Upper lobe of left lung (tissue), 6 donors: ENCODE measurements at regions not wholly inside any gene's neighbourhood (a gene's known extent, or its start where the extent isn't known, plus 50 kb on each side); places are given as distances from the start of the nearest gene placed in this dataset.

ENCODE experiments used
- ATAC-seq, 2 donors: fragments of 200-7000 bp; cut with Tn5 transposase; one replicate each; pipeline ENCODE4 v1.9.1; 2022; ENCODE audit warnings: mild to moderate bottlenecking in 2 of 2, moderate library complexity in 2 of 2; ENCODE audit not compliant: low FRiP score in 2 of 2
- DNase-seq, 2 donors: peaks; one replicate each; pipeline ENCODE4 v3.0.0-alpha.2; 2019 to 2020
- H3K27ac ChIP-seq, 4 donors: fragments of 200-600 bp; sonication (generic); one replicate each; pipeline ENCODE4 v1.5.1; 2016 to 2019
- H3K27me3 ChIP-seq, 4 donors: fragments of 200-600 bp; sonication (generic); one replicate each; pipeline ENCODE4 v1.5.1; 2017 to 2019
- H3K36me3 ChIP-seq, 4 donors: fragments of 200-600 bp; sonication (generic); one replicate each; pipeline ENCODE4 v1.5.1; 2016 to 2019
- H3K4me1 ChIP-seq, 4 donors: fragments of 200-600 bp; sonication (generic); one replicate each; pipeline ENCODE4 v1.5.1; 2018 to 2019
- H3K4me3 ChIP-seq, 4 donors: fragments of 200-600 bp; sonication (generic); one replicate each; pipeline ENCODE4 v1.5.1; 2017 to 2019; ENCODE audit warnings: mild to moderate bottlenecking in 2 of 4, moderate library complexity in 1 of 4
- H3K9me3 ChIP-seq, 4 donors: fragments of 200-600 bp; sonication (generic); one replicate each; pipeline ENCODE4 v1.5.1; 2018 to 2019
- EP300 ChIP-seq, 4 donors: sonication (generic); formaldehyde crosslinking; IDR thresholded peaks; one replicate each; pipeline ENCODE4 v1.5.1; 2017; ENCODE audit warnings: antibody characterized with exemption in 4 of 4, control low read depth in 2 of 4
- POLR2A ChIP-seq, 4 donors: fragments of 450-650 bp; IDR thresholded peaks; one replicate each; pipeline ENCODE4 v1.5.1; 2016 to 2017; ENCODE audit warnings: antibody characterized with exemption in 4 of 4, mild to moderate bottlenecking in 2 of 4
- POLR2AphosphoS5 ChIP-seq, 2 donors: sonication (generic); formaldehyde crosslinking; IDR thresholded peaks; one replicate each; pipeline ENCODE4 v1.5.1; 2017; ENCODE audit warnings: antibody characterized with exemption in 2 of 2
- WGBS, 2 donors: methylation state at CpG; one replicate each; pipeline ENCODE4 v1.1.5; 2017 to 2018; 5-methylcytosine and 5-hydroxymethylcytosine counted together
- TF ChIP-seq, protein P1 (sequence below), 6 experiments: fragments of 450-650 bp in 4 of 6; fragments of 200-600 bp in 2 of 6; sonication (generic) in 2 of 6; IDR thresholded peaks; one replicate each; pipeline ENCODE4 v1.5.1; 2016 to 2019; ENCODE audit warnings: antibody characterized with exemption in 6 of 6
- donor health status: DM: no; HTN: no; CAD: no; lungs with moderate emphysema.
- donor health status: DM: no; HTN: yes; CAD: no; lungs with severe emphysema.

DNA sequence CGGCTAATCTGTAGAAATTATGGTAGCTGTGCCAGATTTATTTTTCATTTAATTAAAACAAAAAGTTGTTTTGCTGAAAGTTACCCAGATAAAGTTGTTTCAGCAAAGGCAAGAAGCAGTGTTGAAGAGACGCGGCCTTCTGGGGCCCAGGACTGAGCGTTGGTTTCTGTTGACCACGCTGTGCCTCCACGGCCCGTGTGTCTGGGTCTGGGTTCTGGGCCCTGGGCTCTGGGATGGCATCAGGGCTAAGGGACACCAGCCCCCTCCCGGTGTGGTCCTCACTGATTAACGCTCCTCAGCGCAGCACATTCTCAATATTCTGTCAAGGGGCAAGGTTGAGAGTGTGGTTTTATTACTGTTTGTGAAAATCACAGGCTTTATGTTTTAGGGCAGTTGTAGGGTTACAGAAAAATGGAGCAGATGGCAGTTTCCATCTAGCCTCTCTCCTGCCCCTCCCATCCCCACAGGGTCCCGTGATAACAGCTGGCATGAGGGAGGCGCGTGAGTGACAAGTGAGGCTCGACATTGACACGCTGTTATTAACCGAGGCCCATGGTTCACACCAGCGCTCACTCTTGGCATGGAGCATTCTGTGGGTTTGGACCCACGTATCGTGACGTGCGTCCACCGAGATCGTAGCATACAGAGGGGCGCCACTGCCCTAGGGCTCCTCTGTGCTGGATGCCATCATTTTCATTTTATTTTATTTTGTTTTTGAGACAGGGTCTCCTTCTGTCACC is 1231.4 kb downstream of the BRD1 start:
- Histone ChIP-seq H3K27me3 (no peaks in the 10 kb centered on the region), H3K9me3 (peaks cover 0 to 9% (median 0%) of the 10 kb centered on the region in 4 donors), H3K36me3 (no peaks in the 10 kb centered on the region), H3K4me1 (no peaks in the 10 kb centered on the region), H3K4me3 (no peak overlapping the region), H3K27ac (no peak overlapping the region)
- TF ChIP-seq, protein P1, sequence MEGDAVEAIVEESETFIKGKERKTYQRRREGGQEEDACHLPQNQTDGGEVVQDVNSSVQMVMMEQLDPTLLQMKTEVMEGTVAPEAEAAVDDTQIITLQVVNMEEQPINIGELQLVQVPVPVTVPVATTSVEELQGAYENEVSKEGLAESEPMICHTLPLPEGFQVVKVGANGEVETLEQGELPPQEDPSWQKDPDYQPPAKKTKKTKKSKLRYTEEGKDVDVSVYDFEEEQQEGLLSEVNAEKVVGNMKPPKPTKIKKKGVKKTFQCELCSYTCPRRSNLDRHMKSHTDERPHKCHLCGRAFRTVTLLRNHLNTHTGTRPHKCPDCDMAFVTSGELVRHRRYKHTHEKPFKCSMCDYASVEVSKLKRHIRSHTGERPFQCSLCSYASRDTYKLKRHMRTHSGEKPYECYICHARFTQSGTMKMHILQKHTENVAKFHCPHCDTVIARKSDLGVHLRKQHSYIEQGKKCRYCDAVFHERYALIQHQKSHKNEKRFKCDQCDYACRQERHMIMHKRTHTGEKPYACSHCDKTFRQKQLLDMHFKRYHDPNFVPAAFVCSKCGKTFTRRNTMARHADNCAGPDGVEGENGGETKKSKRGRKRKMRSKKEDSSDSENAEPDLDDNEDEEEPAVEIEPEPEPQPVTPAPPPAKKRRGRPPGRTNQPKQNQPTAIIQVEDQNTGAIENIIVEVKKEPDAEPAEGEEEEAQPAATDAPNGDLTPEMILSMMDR (IDR thresholded peaks at IDR 0.05), result no peak
- TF ChIP-seq POLR2AphosphoS5 (IDR thresholded peaks at IDR 0.05), result no peak
- no peak for TF ChIP-seq EP300 (IDR thresholded peaks at IDR 0.05)
- no peak for TF ChIP-seq POLR2A (IDR thresholded peaks at IDR 0.05)
- WGBS, 2 donors, result 90 to 94% methylated on average over 23 to 24 of the region's 24 CpGs
- DNase-seq, result no peak
- ATAC-seq, result no peak

DNA sequence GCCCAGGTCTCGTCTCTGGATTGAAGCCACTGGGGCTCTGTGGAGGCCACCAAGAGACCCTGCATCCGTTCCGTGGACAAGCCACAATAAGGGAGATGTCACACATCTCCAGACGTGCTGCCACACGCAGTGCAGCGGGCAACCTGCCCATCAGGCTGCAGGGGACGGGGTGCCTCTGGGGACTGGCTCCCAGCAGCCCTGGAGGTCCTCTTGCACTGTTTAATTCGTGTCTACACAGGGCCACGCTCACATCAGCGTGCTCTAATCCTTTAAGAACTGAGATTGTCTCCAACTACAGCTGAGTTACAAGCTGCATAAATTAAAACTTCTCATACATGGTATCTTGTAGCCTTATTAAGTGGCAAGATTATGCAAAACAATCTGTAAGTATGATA is 1232.2 kb downstream of the BRD1 start:
- H3K27ac ChIP-seq, result no peak overlapping the region
- TF ChIP-seq POLR2A (IDR thresholded peaks at IDR 0.05), result no peak
- ATAC-seq (no peak), DNase-seq (no peak)
- H3K4me3 ChIP-seq, result no peak overlapping the region
- H3K36me3 ChIP-seq, result no peaks in the 10 kb centered on the region
- no peaks in the 10 kb centered on the region for H3K27me3 ChIP-seq
- no peaks in the 10 kb centered on the region for H3K4me1 ChIP-seq
- H3K9me3 ChIP-seq, result peaks cover 0 to 9% (median 0%) of the 10 kb centered on the region in 4 donors
- 84 to 87% methylated on average over 8 to 10 of the region's 10 CpGs for WGBS, 2 donors

DNA sequence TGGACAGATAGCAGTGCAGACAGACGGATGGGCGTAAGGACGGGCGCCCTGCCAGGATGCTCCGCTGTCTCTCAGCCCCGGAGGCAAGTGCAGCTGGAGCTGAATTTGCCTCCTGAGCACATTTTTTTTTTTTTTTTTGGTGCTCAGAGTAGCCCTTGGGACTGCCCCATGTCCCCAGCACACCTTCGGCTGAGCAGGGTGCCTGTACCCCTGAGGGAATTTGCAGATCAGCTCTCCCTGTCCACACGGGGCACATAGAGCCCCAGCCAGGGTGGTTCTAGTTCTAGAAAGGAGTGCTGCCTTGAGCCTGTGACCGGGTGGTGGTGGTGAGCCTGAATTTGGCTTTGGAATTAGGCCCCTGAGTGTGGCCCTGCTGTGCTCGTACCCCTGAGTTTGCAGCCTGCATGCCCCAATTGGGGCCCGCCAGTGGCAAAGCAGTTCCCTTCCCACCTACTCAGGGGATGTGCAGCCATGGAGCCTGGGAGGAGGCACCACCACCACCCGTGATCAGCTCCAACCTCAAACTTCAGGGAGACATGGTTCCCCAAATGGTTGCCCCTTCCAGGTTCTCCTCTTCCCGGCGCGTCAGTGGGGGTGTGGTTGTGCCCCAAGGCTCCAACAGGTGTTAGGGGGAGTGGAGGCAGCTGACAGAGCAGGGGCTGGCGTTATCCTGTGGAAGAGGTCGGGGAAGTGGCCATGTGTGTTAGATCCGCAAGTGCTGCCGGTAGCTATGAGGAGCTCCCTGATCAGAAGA is 1232.7 kb downstream of the BRD1 start:
- H3K27ac ChIP-seq, result no peak overlapping the region
- 86 to 90% methylated on average over 15 to 19 of the region's 19 CpGs for WGBS, 2 donors
- DNase-seq, result no peak
- no peaks in the 10 kb centered on the region for H3K27me3 ChIP-seq
- no peaks in the 10 kb centered on the region for H3K36me3 ChIP-seq
- TF ChIP-seq POLR2AphosphoS5 (IDR thresholded peaks at IDR 0.05), result no peak
- TF ChIP-seq, protein P1 (IDR thresholded peaks at IDR 0.05), result no peak
- no peak for TF ChIP-seq EP300 (IDR thresholded peaks at IDR 0.05)
- no peak for TF ChIP-seq POLR2A (IDR thresholded peaks at IDR 0.05)
- peaks cover 0 to 9% (median 0%) of the 10 kb centered on the region in 4 donors for H3K9me3 ChIP-seq
- H3K4me1 ChIP-seq, result no peaks in the 10 kb centered on the region
- no peak overlapping the region for H3K4me3 ChIP-seq
- no peak for ATAC-seq

DNA sequence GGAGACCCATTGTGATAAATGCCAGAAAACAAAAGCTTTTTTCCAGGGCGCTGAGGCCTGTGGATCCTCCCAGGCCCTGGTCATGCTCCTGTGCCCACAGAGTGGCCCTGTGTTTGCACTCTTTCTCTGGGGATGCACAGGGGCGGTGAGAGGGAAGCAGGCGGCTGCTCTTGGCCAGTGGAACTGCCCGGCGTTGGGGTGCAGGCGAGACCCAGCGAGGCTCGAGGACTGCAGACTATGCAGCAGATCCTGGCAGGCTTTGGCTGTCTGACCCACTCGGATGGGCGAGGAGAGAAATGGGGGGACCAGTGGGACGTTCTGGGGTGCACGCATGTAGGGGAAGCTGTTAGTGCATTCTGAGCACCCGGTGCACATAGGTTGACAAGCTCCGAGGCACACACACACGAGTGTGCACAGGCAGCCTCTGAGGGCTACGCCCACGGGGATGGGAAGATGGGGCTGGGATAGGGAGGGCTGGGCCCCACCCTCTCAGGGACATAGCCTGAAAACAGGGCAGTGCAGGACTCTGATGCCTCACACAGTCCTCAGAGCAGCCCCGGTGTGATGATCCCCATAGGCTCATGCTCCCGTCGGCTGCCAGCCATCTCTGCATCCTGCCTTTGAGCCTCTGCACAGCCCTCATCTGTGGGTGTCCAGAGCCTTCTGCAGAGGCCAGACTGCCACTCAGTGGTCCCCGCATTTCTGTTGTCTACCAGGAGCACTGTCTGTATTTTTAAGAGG is 1233.5 kb downstream of the BRD1 start:
- no peak for TF ChIP-seq POLR2AphosphoS5 (IDR thresholded peaks at IDR 0.05)
- TF ChIP-seq, protein P1 (IDR thresholded peaks at IDR 0.05), result no peak
- TF ChIP-seq EP300 (IDR thresholded peaks at IDR 0.05), result no peak
- no peak for TF ChIP-seq POLR2A (IDR thresholded peaks at IDR 0.05)

DNA sequence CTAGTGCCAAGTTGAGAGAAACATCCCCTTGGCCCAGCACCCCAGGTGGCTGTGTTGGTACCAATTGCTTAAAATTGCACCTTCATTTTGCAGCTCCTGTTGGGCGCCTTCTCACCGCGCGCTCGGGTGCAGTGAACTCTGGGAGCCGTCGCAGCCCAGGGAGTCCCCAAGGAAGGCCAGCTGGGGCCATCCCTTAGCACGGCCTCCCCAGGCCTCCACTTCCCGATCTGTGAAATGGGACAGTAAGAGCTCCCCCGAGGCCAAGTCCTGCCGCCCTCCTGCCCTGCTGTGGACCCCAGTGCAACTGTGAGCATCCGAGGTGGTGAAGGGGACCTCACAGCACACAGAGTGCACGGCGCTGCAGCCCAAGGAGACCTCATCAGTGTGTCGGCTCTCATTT is 1234.1 kb downstream of the BRD1 start:
- DNase-seq, result no peak
- ATAC-seq, result no peak
- H3K4me1 ChIP-seq, result no peaks in the 10 kb centered on the region
- H3K36me3 ChIP-seq, result no peaks in the 10 kb centered on the region
- TF ChIP-seq, protein P1 (IDR thresholded peaks at IDR 0.05), result no peak
- TF ChIP-seq POLR2AphosphoS5 (IDR thresholded peaks at IDR 0.05), result no peak
- no peak for TF ChIP-seq POLR2A (IDR thresholded peaks at IDR 0.05)
- TF ChIP-seq EP300 (IDR thresholded peaks at IDR 0.05), result no peak
- no peak overlapping the region for H3K4me3 ChIP-seq
- no peak overlapping the region for H3K27ac ChIP-seq
- H3K27me3 ChIP-seq, result no peaks in the 10 kb centered on the region
- 89 to 97% methylated on average over 7 to 15 of the region's 15 CpGs for WGBS, 2 donors
- H3K9me3 ChIP-seq, result peaks cover 0 to 3% (median 0%) of the 10 kb centered on the region in 4 donors

More for the DNA sequence above, 1233.5 kb downstream of the BRD1 start:
- no peak overlapping the region for H3K27ac ChIP-seq
- no peak for DNase-seq
- H3K4me3 ChIP-seq, result no peak overlapping the region
- no peaks in the 10 kb centered on the region for H3K4me1 ChIP-seq
- H3K27me3 ChIP-seq, result no peaks in the 10 kb centered on the region
- no peaks in the 10 kb centered on the region for H3K36me3 ChIP-seq
- 86 to 96% methylated on average over 19 to 21 of the region's 21 CpGs for WGBS, 2 donors
- peaks cover 0 to 9% (median 0%) of the 10 kb centered on the region in 4 donors for H3K9me3 ChIP-seq
- no peak for ATAC-seq
